ENCODE measurements at regions not wholly inside any gene's neighbourhood (a gene's known extent, or its start where the extent isn't known, plus 50 kb on each side); places are given as distances from the start of the nearest gene placed in this dataset.
"Not testable (repeated sequence)": the region's sequence is repeated elsewhere in the genome, so short reads cannot be mapped to it uniquely, and the experiment has no call there.

DNA sequence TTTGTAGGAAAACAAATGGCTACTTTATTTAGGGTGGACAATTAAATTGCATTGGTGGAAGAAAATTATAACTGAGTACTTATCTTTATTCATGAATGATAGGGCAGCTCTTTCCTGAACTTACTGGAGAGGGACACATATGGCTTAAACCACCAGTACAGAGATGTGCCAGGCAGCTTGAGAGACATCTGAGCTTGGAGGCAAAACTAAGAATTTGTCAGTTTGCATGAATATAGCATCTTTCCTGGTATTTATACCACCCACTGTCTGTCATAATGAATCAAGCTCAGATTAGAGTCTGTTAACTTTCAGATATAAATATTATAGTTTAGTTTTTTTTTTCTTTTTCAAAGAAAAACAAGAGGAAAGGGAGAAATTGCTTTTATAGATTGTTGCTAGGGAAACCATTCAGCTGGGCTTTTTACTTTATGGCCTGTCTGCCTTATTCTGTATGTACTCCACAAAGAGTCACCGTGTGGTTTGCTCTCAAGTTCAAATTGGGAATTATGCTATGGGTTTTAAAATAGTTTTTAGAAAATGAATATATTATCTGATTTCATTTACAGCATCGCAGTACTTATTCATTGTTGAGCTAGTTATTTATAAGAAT is 477.0 kb upstream of the CHORDC1 start:
- Histone ChIP-seq H3K36me3 (no peaks in the 10 kb centered on the region), H3K27ac (no peak overlapping the region), H3K9me3 (no peaks in the 10 kb centered on the region), H3K27me3 (no peaks in the 10 kb centered on the region), H3K4me1 (no peaks in the 10 kb centered on the region), H3K4me3 (no peak overlapping the region)
- no peak for DNase-seq (ENCODE audit: low spot score)
- TF ChIP-seq, protein P1, sequence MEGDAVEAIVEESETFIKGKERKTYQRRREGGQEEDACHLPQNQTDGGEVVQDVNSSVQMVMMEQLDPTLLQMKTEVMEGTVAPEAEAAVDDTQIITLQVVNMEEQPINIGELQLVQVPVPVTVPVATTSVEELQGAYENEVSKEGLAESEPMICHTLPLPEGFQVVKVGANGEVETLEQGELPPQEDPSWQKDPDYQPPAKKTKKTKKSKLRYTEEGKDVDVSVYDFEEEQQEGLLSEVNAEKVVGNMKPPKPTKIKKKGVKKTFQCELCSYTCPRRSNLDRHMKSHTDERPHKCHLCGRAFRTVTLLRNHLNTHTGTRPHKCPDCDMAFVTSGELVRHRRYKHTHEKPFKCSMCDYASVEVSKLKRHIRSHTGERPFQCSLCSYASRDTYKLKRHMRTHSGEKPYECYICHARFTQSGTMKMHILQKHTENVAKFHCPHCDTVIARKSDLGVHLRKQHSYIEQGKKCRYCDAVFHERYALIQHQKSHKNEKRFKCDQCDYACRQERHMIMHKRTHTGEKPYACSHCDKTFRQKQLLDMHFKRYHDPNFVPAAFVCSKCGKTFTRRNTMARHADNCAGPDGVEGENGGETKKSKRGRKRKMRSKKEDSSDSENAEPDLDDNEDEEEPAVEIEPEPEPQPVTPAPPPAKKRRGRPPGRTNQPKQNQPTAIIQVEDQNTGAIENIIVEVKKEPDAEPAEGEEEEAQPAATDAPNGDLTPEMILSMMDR (IDR thresholded peaks at IDR 0.05): no peak

DNA sequence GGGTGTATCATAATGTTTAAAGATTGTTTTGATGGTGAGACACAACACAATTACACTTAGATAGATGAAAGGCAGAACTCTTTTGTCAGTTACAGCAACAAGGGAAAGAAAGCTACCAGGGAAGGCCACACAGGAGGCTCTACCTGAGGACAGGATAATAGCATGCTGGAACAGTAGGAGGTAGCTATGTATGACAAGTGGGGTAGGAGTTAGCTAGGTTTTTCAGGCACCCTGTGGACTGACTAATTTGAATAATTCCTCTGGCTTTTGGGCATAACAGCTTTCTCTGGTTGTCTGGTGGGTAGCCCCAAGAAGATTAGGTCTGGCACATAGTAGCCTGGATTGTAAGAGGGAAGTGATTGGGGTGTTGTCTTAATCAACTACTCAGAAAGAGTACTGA is 475.4 kb upstream of the CHORDC1 start:
- TF ChIP-seq, protein P1 (IDR thresholded peaks at IDR 0.05): no peak
- Histone ChIP-seq H3K27ac (no peak overlapping the region), H3K4me1 (no peaks in the 10 kb centered on the region), H3K4me3 (no peak overlapping the region), H3K27me3 (no peaks in the 10 kb centered on the region), H3K36me3 (no peaks in the 10 kb centered on the region), H3K9me3 (no peaks in the 10 kb centered on the region)
- no peak for DNase-seq (ENCODE audit: low spot score)

DNA sequence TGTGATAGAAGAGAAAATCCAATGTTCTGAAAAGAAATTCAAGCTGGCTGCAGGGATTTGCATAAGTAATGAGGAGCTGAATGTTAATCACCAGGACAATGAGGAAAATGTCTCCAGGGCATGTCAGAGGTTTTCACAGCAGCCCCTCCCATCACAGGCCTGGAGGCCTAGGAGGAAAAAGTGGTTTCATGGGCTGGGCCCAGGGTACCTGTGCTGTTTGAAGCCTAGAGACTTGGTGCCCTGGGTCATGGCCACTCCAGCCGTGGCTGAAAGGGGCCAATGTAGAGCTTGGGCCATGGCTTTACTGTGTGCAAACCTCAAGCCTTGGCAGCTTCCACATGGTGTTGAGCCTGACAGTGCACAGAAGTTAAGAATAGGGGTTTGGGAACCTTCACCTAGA is 452.6 kb upstream of the CHORDC1 start:
- not testable (repeated sequence) for H3K27me3 ChIP-seq; H3K4me3 ChIP-seq; H3K36me3 ChIP-seq; H3K27ac ChIP-seq; H3K9me3 ChIP-seq; DNase-seq (ENCODE audit: low spot score); H3K4me1 ChIP-seq

DNA sequence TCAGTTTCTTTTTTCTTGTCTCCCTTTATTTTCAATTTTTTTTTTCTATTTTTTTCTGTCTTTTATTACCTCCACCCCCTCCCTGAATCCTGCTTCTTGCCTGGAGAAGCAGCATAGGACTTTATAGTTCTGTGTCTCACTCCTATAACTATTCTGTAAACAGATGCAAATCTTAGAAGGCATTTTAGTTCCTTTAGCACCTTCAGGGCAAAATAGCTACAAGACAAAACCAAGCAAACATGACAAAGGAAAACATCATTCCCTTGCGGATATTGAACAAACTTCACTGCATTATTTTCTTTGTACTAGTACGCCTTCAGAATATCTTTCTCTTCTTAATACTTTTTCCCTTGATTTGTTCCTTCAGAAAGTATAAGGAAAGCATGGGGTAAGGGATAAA is 446.2 kb upstream of the CHORDC1 start:
- Histone ChIP-seq H3K4me3 (no peak overlapping the region), H3K9me3 (no peaks in the 10 kb centered on the region), H3K27me3 (no peaks in the 10 kb centered on the region), H3K27ac (no peak overlapping the region), H3K4me1 (no peaks in the 10 kb centered on the region), H3K36me3 (no peaks in the 10 kb centered on the region)
- TF ChIP-seq, protein P1 (IDR thresholded peaks at IDR 0.05): no peak
- DNase-seq (ENCODE audit: low spot score): no peak

DNA sequence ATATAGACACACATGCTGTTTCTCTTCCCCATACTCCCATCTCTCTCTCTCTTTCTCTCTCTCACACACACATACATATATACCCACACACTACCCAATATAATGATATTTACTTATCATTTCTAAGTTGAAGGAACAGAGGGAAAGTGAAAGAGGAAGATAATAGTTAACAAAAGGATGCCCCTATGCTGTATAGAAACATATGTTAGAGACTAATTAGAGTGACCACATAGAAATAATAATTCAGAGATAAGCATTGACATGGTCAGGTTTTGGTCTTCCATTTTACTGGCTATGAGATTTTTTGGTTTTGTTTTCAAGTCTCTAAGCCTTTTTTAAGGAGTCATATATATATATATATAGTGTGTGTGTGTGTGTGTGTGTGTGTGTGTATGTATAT is 445.7 kb upstream of the CHORDC1 start:
- H3K4me1 ChIP-seq: no peaks in the 10 kb centered on the region
- no peaks in the 10 kb centered on the region for H3K27me3 ChIP-seq
- H3K36me3 ChIP-seq: no peaks in the 10 kb centered on the region
- H3K4me3 ChIP-seq: no peak overlapping the region
- TF ChIP-seq, protein P1 (IDR thresholded peaks at IDR 0.05): no peak
- DNase-seq (ENCODE audit: low spot score): no peak
- H3K9me3 ChIP-seq: no peaks in the 10 kb centered on the region
- H3K27ac ChIP-seq: no peak overlapping the region

DNA sequence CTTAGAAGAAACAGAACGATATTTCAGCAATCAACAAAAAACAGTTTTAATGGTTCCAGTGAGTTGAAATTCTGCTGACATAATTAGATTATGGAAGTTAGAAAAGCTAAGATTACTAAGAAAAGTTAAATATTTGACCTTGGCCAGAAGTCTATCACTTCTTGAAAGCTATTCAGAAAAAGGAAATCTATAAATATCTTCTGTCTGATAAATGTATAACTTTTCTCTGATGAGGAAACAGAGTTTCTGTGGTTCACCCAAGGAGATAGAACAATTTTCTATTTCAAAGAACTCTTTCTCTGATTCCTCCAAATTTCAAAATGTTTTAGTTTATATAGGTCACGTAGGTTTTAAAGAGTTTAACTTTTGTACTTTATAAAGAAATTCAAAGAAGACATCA is 438.4 kb upstream of the CHORDC1 start:
- no peaks in the 10 kb centered on the region for H3K36me3 ChIP-seq
- no peaks in the 10 kb centered on the region for H3K27me3 ChIP-seq
- H3K9me3 ChIP-seq: no peaks in the 10 kb centered on the region
- DNase-seq (ENCODE audit: low spot score): no peak
- no peaks in the 10 kb centered on the region for H3K4me1 ChIP-seq
- H3K4me3 ChIP-seq: no peak overlapping the region
- TF ChIP-seq, protein P1 (IDR thresholded peaks at IDR 0.05): no peak
- H3K27ac ChIP-seq: no peak overlapping the region

Measured in right atrium auricular region (tissue), 2 donors.